ENCODE measurements at regions not wholly inside any gene's neighbourhood (a gene's known extent, or its start where the extent isn't known, plus 50 kb on each side); places are given as distances from the start of the nearest gene placed in this dataset.
A peak's percentile ranks its signal among the peaks of the same experiment; 100 is the strongest.

DNA sequence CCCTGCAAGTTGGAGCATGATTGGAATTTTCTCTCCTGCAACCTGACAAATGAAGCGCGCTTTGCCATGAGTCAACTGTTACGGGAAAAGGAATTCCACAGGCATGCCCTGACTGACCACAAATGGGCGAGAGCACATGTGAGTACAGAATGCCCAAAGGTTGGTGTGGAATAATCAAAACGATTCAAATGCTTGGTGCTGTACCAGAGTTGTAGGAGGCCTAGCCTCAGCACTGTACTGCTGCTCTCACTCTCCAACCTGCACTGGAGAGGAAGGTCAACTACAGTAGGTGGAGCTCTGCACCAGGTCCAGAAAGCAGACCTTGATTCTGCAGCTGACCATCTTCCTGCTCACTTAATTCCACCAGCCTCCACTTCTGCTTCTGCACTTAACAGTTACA is 406.9 kb upstream of the ACTBL2 start:
- Histone ChIP-seq H3K9me3 (replicated peaks; ENCODE audit: insufficient read depth, low read length) (no peaks in the 10 kb centered on the region), H3K9me2 (replicated peaks; ENCODE audit: insufficient read depth, low read length) (no peaks in the 10 kb centered on the region), H3F3A (ENCODE audit: insufficient read depth, low read length) (no peaks in the 10 kb centered on the region), H3K9ac (ENCODE audit: low read length) (no peak overlapping the region), H2AFZ (ENCODE audit: low read length) (no peak overlapping the region), H3K27ac (ENCODE audit: low read length) (no peak overlapping the region), H3K4me3 (ENCODE audit: low read length) (no peak overlapping the region), H3K4me2 (ENCODE audit: low read depth, low read length) (no peak overlapping the region), H4K20me1 (ENCODE audit: insufficient read depth, low read length) (no peaks in the 10 kb centered on the region), H3K79me2 (ENCODE audit: low read length) (no peaks in the 10 kb centered on the region), H3K36me3 (replicated peaks; ENCODE audit: insufficient read depth, low read length) (no peaks in the 10 kb centered on the region), H3K4me1 (ENCODE audit: low read length) (no peaks in the 10 kb centered on the region), H3K27me3 (replicated peaks; ENCODE audit: insufficient read depth, low read length) (no peaks in the 10 kb centered on the region)
- TF ChIP-seq EZH2 (optimal IDR thresholded peaks at IDR 0.05; ENCODE audit: low read depth, low read length) (no peak), EZH2phosphoT487 (IDR thresholded peaks at IDR 0.05; ENCODE audit: low read length) (no peak)
- TF ChIP-seq, protein P1, sequence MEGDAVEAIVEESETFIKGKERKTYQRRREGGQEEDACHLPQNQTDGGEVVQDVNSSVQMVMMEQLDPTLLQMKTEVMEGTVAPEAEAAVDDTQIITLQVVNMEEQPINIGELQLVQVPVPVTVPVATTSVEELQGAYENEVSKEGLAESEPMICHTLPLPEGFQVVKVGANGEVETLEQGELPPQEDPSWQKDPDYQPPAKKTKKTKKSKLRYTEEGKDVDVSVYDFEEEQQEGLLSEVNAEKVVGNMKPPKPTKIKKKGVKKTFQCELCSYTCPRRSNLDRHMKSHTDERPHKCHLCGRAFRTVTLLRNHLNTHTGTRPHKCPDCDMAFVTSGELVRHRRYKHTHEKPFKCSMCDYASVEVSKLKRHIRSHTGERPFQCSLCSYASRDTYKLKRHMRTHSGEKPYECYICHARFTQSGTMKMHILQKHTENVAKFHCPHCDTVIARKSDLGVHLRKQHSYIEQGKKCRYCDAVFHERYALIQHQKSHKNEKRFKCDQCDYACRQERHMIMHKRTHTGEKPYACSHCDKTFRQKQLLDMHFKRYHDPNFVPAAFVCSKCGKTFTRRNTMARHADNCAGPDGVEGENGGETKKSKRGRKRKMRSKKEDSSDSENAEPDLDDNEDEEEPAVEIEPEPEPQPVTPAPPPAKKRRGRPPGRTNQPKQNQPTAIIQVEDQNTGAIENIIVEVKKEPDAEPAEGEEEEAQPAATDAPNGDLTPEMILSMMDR (IDR thresholded peaks at IDR 0.05; ENCODE audit: low read length) = peak; percentile 42
- peak; percentile 52 for DNase-seq

DNA sequence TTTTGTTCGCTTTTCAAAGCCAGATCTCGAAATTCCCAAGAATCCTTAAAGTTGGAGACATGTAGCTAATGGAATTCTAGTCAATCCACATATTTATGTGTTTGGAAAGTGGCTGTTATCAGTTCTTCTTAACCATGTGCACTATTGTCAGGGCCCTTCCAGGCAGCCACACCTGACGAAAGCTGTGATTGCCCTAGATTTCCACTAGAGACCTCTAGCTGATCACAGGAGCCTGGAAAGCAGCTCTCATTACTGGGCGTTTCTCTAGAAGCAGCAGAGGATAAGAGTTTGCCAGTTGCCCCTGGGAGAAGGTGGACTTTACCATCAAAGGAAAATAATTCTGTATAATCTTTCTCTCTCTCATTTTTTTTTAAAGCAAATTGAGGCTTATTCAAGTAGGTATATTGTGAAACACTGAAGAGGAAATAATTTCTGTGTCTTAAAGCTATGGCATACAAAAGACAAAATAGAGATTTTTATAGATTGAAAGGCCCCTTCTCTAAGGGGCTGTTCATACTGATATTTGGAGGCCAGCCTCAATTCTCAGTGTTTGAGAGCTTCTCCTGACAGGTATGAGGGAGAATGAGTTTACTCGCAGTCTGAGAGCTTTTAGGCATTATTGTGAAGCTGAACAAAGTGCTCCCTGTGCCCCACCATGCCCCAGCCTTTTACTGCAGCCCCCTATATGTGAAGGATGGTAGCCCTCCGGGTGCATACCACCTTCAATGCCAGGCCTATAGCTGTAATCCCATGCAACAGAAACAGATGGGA is 405.4 kb upstream of the ACTBL2 start:
- TF ChIP-seq EZH2 (optimal IDR thresholded peaks at IDR 0.05; ENCODE audit: low read depth, low read length) = no peak
- TF ChIP-seq, protein P1 (IDR thresholded peaks at IDR 0.05; ENCODE audit: low read length) = peak; percentile 69
- H2AFZ ChIP-seq (ENCODE audit: low read length) = no peak overlapping the region

DNA sequence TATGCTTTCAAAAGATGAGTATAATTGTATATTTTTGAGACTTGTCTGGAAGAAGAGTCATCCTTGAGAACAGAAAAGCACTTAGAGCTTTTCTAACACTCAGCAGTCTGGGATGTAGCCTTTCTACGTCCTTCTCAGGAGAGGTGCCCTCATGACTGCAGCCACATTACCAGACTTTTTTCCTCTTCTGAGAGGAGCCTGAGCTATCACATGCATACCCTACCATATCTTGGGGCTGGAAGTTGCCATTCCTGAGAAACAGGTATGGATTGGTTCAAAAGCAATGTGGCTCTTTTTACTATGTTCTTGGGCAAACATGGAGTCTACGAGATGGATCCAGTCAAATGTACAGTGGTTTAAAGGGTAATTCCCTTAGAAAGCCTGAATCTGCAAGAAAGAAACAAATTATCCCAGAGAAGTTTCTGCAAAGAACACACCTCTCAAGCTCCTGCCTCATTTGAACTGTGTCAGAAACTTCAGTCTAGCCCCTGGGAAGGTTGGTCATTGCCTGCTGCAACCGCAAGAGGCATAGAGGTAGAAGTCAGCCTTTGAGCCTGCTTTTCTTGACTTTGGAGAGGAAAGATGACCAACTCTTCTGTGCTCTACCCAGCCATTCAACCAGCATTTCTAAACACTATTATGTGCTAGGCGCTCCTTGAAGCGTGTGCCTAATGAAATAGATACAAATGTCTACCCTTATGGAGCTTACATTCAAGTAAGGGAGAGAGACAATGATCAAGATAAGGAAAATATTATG is 401.9 kb upstream of the ACTBL2 start:
- DNase-seq = no peak
- H3K36me3 ChIP-seq (replicated peaks; ENCODE audit: insufficient read depth, low read length) = no peaks in the 10 kb centered on the region
- no peak overlapping the region for H2AFZ ChIP-seq (ENCODE audit: low read length)
- TF ChIP-seq, protein P1 (IDR thresholded peaks at IDR 0.05; ENCODE audit: low read length) = no peak
- TF ChIP-seq EZH2phosphoT487 (IDR thresholded peaks at IDR 0.05; ENCODE audit: low read length) (no peak), EZH2 (optimal IDR thresholded peaks at IDR 0.05; ENCODE audit: low read depth, low read length) (no peak)
- no peaks in the 10 kb centered on the region for H3K4me1 ChIP-seq (ENCODE audit: low read length)
- no peaks in the 10 kb centered on the region for H3K79me2 ChIP-seq (ENCODE audit: low read length)
- H3F3A ChIP-seq (ENCODE audit: insufficient read depth, low read length) = no peaks in the 10 kb centered on the region
- no peaks in the 10 kb centered on the region for H3K9me2 ChIP-seq (replicated peaks; ENCODE audit: insufficient read depth, low read length)
- H3K4me2 ChIP-seq (ENCODE audit: low read depth, low read length) = no peak overlapping the region
- H3K27ac ChIP-seq (ENCODE audit: low read length) = no peak overlapping the region
- H3K9ac ChIP-seq (ENCODE audit: low read length) = no peak overlapping the region
- no peaks in the 10 kb centered on the region for H3K9me3 ChIP-seq (replicated peaks; ENCODE audit: insufficient read depth, low read length)
- H3K27me3 ChIP-seq (replicated peaks; ENCODE audit: insufficient read depth, low read length) = no peaks in the 10 kb centered on the region
- H4K20me1 ChIP-seq (ENCODE audit: insufficient read depth, low read length) = no peaks in the 10 kb centered on the region
- H3K4me3 ChIP-seq (ENCODE audit: low read length) = no peak overlapping the region

More for the DNA sequence above, 405.4 kb upstream of the ACTBL2 start:
- no peaks in the 10 kb centered on the region for H3K27me3 ChIP-seq (replicated peaks; ENCODE audit: insufficient read depth, low read length)
- no peak overlapping the region for H3K27ac ChIP-seq (ENCODE audit: low read length)
- H3K9ac ChIP-seq (ENCODE audit: low read length) = no peak overlapping the region
- no peaks in the 10 kb centered on the region for H3K4me1 ChIP-seq (ENCODE audit: low read length)
- peak; percentile 72 for DNase-seq
- H4K20me1 ChIP-seq (ENCODE audit: insufficient read depth, low read length) = no peaks in the 10 kb centered on the region
- H3K9me3 ChIP-seq (replicated peaks; ENCODE audit: insufficient read depth, low read length) = no peaks in the 10 kb centered on the region
- H3K9me2 ChIP-seq (replicated peaks; ENCODE audit: insufficient read depth, low read length) = no peaks in the 10 kb centered on the region
- no peaks in the 10 kb centered on the region for H3K79me2 ChIP-seq (ENCODE audit: low read length)
- H3K36me3 ChIP-seq (replicated peaks; ENCODE audit: insufficient read depth, low read length) = no peaks in the 10 kb centered on the region
- no peak overlapping the region for H3K4me2 ChIP-seq (ENCODE audit: low read depth, low read length)
- no peaks in the 10 kb centered on the region for H3F3A ChIP-seq (ENCODE audit: insufficient read depth, low read length)
- H3K4me3 ChIP-seq (ENCODE audit: low read length) = no peak overlapping the region

All from MM.1S (cell line).